GM12891 (cell line): ENCODE measurements at regions not wholly inside any gene's neighbourhood (a gene's known extent, or its start where the extent isn't known, plus 50 kb on each side); places are given as distances from the start of the nearest gene placed in this dataset.

Experiments used
- DNase-seq: peaks from one replicate; pipeline ENCODE4 v3.0.0; 2011; ENCODE audit warnings: low spot score; ENCODE audit not compliant: insufficient read length
- FAIRE-seq: peaks from 2 replicates; lab custom pipeline; 2011; peaks lifted over from hg19 to GRCh38; lab: Jason Lieb, UNC
- PAX5 ChIP-seq: IDR thresholded peaks from 2 replicates; pipeline ENCODE4 v1.6.1; 2011; ENCODE audit warnings: low read length, moderate library complexity, mild to moderate bottlenecking; ENCODE audit not compliant: insufficient read depth, severe bottlenecking
- POLR2A ChIP-seq: IDR thresholded peaks from 2 replicates; pipeline ENCODE4 v1.6.1; 2011; ENCODE audit warnings: low read depth, low read length, control low read depth
- POLR2AphosphoS5 ChIP-seq: IDR thresholded peaks from 2 replicates; pipeline ENCODE4 v1.6.1; 2011; ENCODE audit warnings: low read depth, low read length, control low read depth
- POU2F2 ChIP-seq: IDR thresholded peaks from 2 replicates; pipeline ENCODE4 v1.6.1; 2011; ENCODE audit warnings: low read depth, mild to moderate bottlenecking, control low read depth, low read length, moderate library complexity
- SPI1 ChIP-seq: IDR thresholded peaks from 2 replicates; pipeline ENCODE4 v1.6.1; 2011; ENCODE audit warnings: low read depth, low read length, control low read depth
- TAF1 ChIP-seq: IDR thresholded peaks from 2 replicates; pipeline ENCODE4 v1.6.1; 2011; ENCODE audit warnings: low read depth, low read length, control low read depth

- FAIRE-seq (no peak), DNase-seq (no peak)
- TF ChIP-seq POLR2A (no peak), TAF1 (no peak), POU2F2 (no peak)
These were observed 572.6 kb upstream of the KLF12 start for GRCh38 chr13:74706801-74707200.

GRCh38 chr13:74705438-74705837, 571.2 kb upstream of the KLF12 start:
- DNase-seq (no peak), FAIRE-seq (no peak)
- TF ChIP-seq TAF1, result no peak
- TF ChIP-seq POU2F2, result no peak

- no peak for DNase-seq
- no peak for FAIRE-seq
- TF ChIP-seq POU2F2, result no peak
- no peak for TF ChIP-seq POLR2AphosphoS5
- TF ChIP-seq PAX5, result no peak
- no peak for TF ChIP-seq TAF1
- TF ChIP-seq POLR2A, result no peak
- no peak for TF ChIP-seq SPI1
These were observed 569.7 kb upstream of the KLF12 start for GRCh38 chr13:74703855-74704387.

GRCh38 chr13:74696148-74696922, 562.1 kb upstream of the KLF12 start:
- no peak for TF ChIP-seq PAX5
- TF ChIP-seq SPI1, result no peak
- TF ChIP-seq POLR2AphosphoS5, result no peak
- TF ChIP-seq POU2F2, result no peak
- TF ChIP-seq POLR2A, result no peak
- TF ChIP-seq TAF1, result no peak
- DNase-seq, result no peak
- FAIRE-seq, result no peak

- DNase-seq (no peak), FAIRE-seq (no peak)
- TF ChIP-seq POLR2A (no peak), POU2F2 (no peak), TAF1 (no peak), PAX5 (no peak), POLR2AphosphoS5 (no peak)
These were observed 561.0 kb upstream of the KLF12 start for GRCh38 chr13:74695021-74695800.

GRCh38 chr13:74687442-74688182, 553.4 kb upstream of the KLF12 start:
- FAIRE-seq, result no peak
- DNase-seq, result no peak
- no peak for TF ChIP-seq POU2F2
- TF ChIP-seq POLR2AphosphoS5, result no peak

- FAIRE-seq (no peak), DNase-seq (no peak)
- TF ChIP-seq PAX5, result no peak
- TF ChIP-seq POLR2AphosphoS5, result no peak
- no peak for TF ChIP-seq POU2F2
- TF ChIP-seq TAF1, result no peak
- no peak for TF ChIP-seq SPI1
- TF ChIP-seq POLR2A, result no peak
These were observed 549.2 kb upstream of the KLF12 start for GRCh38 chr13:74683411-74683810.

GRCh38 chr13:74682746-74683145, 548.5 kb upstream of the KLF12 start:
- no peak for DNase-seq
- FAIRE-seq, result no peak
- TF ChIP-seq PAX5 (no peak), TAF1 (no peak), POLR2AphosphoS5 (no peak), SPI1 (no peak)

GRCh38 chr13:74681891-74682290, 547.7 kb upstream of the KLF12 start:
- FAIRE-seq (no peak), DNase-seq (no peak)
- TF ChIP-seq SPI1 (no peak), POU2F2 (no peak), POLR2AphosphoS5 (no peak), POLR2A (no peak), PAX5 (no peak), TAF1 (no peak)
